NCI-H2081 (cell line): ENCODE measurements at regions not wholly inside any gene's neighbourhood (a gene's known extent, or its start where the extent isn't known, plus 50 kb on each side); places are given as distances from the start of the nearest gene placed in this dataset.

Experiments used
- DNase-seq, 2 experiments: peaks; one replicate each; lab custom pipeline; 2025; lab: John Stamatoyannopoulos, UW

GRCh38 chr14:82047777-82048470 lies 514.3 kb upstream of the SEL1L start:
- DNase-seq = no peak

- DNase-seq = no peak
These were observed 519.1 kb upstream of the SEL1L start for GRCh38 chr14:82052778-82053177.

GRCh38 chr14:82055515-82056115 lies 522.0 kb upstream of the SEL1L start:
- no peak for DNase-seq

- no peak for DNase-seq
These were observed 526.6 kb upstream of the SEL1L start for GRCh38 chr14:82060219-82060618.

- DNase-seq = no peak
These were observed 533.7 kb upstream of the SEL1L start for GRCh38 chr14:82067221-82067875.

- DNase-seq = no peak
These were observed 536.4 kb upstream of the SEL1L start for GRCh38 chr14:82070040-82070439.

GRCh38 chr14:82070753-82071152 lies 537.1 kb upstream of the SEL1L start:
- DNase-seq = no peak

- DNase-seq = no peak
These were observed 539.9 kb upstream of the SEL1L start for GRCh38 chr14:82073547-82073946.

GRCh38 chr14:82075566-82075965 lies 541.9 kb upstream of the SEL1L start:
- DNase-seq = no peak

GRCh38 chr14:82079553-82079952 lies 545.9 kb upstream of the SEL1L start:
- no peak for DNase-seq

GRCh38 chr14:82080370-82080769 lies 546.7 kb upstream of the SEL1L start:
- peak; percentile 7 to 47 for DNase-seq

- DNase-seq = no peak
These were observed 551.2 kb upstream of the SEL1L start for GRCh38 chr14:82084813-82085212.

GRCh38 chr14:82091097-82091496 lies 557.4 kb upstream of the SEL1L start:
- peak; percentile 8 to 38 for DNase-seq

GRCh38 chr14:82094829-82095345 lies 561.2 kb upstream of the SEL1L start:
- DNase-seq = peak; percentile 77 to 96

- no peak for DNase-seq
These were observed 570.4 kb upstream of the SEL1L start for GRCh38 chr14:82104013-82104412.

GRCh38 chr14:82112210-82112839 lies 578.7 kb upstream of the SEL1L start:
- DNase-seq = no peak

- DNase-seq = no peak
These were observed 579.4 kb upstream of the SEL1L start for GRCh38 chr14:82113007-82113406.

GRCh38 chr14:82113710-82114109 lies 580.1 kb upstream of the SEL1L start:
- peak; percentile 11 to 23 for DNase-seq

- no peak for DNase-seq
These were observed 583.1 kb upstream of the SEL1L start for GRCh38 chr14:82116721-82117120.

GRCh38 chr14:82122655-82123054 lies 589.0 kb upstream of the SEL1L start:
- no peak for DNase-seq

- DNase-seq = no peak
These were observed 590.9 kb upstream of the SEL1L start for GRCh38 chr14:82124511-82124910.

- no peak for DNase-seq
These were observed 592.4 kb upstream of the SEL1L start for GRCh38 chr14:82126006-82126405.

GRCh38 chr14:82134411-82134810 lies 600.8 kb upstream of the SEL1L start:
- no peak for DNase-seq
